WERI-Rb-1 (cell line): ENCODE measurements at regions not wholly inside any gene's neighbourhood (a gene's known extent, or its start where the extent isn't known, plus 50 kb on each side); places are given as distances from the start of the nearest gene placed in this dataset.
"Not testable (repeated sequence)": the region's sequence is repeated elsewhere in the genome, so short reads cannot be mapped to it uniquely, and the experiment has no call there.

Experiments used
- DNase-seq: peaks from one replicate; pipeline ENCODE4 v3.0.0-alpha.2; 2020
- H3K27ac ChIP-seq: fragments of 250-450 bp; sonication (Bioruptor Pico); 2 replicates; pipeline ENCODE4 v1.5.1; 2020; ENCODE audit warnings: mild to moderate bottlenecking, moderate library complexity
- H3K27me3 ChIP-seq: fragments of 250-450 bp; sonication (Bioruptor Pico); 2 replicates; pipeline ENCODE4 v1.5.1; 2021; ENCODE audit warnings: mild to moderate bottlenecking, low read depth, moderate library complexity; ENCODE audit not compliant: insufficient read depth, severe bottlenecking
- H3K36me3 ChIP-seq: fragments of 250-450 bp; sonication (Bioruptor Pico); 2 replicates; pipeline ENCODE4 v1.5.1; 2020; ENCODE audit warnings: mild to moderate bottlenecking, moderate library complexity
- H3K4me3 ChIP-seq: 2 replicates; pipeline ENCODE4 v1.5.1; 2011; ENCODE audit warnings: low read depth, mild to moderate bottlenecking, control low read depth, low read length
- H3K9me3 ChIP-seq: fragments of 250-450 bp; sonication (Bioruptor Pico); 2 replicates; pipeline ENCODE4 v1.5.1; 2021; ENCODE audit warnings: mild to moderate bottlenecking, moderate library complexity; ENCODE audit not compliant: severe bottlenecking
- TF ChIP-seq, protein P1 (sequence below): IDR thresholded peaks from 2 replicates; pipeline ENCODE4 v1.5.1; 2011; ENCODE audit warnings: low read depth, mild to moderate bottlenecking, control low read depth, inconsistent platforms, low read length

GRCh38 chr18:5021558-5021957 lies 175.5 kb downstream of the AKAIN1 start:
- Histone ChIP-seq H3K36me3 (no peaks in the 10 kb centered on the region), H3K27me3 (peaks cover 21% of the 10 kb centered on the region), H3K9me3 (peaks cover 8% of the 10 kb centered on the region), H3K27ac (no peak overlapping the region), H3K4me3 (no peak overlapping the region)
- TF ChIP-seq, protein P1, sequence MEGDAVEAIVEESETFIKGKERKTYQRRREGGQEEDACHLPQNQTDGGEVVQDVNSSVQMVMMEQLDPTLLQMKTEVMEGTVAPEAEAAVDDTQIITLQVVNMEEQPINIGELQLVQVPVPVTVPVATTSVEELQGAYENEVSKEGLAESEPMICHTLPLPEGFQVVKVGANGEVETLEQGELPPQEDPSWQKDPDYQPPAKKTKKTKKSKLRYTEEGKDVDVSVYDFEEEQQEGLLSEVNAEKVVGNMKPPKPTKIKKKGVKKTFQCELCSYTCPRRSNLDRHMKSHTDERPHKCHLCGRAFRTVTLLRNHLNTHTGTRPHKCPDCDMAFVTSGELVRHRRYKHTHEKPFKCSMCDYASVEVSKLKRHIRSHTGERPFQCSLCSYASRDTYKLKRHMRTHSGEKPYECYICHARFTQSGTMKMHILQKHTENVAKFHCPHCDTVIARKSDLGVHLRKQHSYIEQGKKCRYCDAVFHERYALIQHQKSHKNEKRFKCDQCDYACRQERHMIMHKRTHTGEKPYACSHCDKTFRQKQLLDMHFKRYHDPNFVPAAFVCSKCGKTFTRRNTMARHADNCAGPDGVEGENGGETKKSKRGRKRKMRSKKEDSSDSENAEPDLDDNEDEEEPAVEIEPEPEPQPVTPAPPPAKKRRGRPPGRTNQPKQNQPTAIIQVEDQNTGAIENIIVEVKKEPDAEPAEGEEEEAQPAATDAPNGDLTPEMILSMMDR = no peak
- DNase-seq = no peak

DNA sequence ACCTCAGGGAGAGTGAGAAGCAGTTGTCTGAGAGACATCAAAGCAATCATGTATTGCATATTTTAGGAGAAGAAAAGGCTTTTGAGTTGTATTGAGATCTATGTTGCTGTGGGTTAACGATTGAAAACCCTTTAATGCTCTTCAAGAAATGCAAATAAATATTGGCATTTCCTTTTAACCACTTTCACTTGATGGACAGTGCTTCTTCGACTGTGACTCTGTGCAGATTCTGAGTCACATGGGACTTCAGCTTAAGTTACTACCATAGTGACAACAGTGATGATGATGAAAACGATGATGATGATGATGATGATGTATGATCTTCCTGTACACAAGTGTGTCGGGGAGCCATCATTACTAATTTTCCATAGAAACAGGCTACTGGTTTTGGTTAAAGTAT lies 181.8 kb downstream of the AKAIN1 start:
- no peak for DNase-seq
- H3K27me3 ChIP-seq = peaks cover 38% of the 10 kb centered on the region
- no peak overlapping the region for H3K27ac ChIP-seq
- TF ChIP-seq, protein P1 = no peak
- H3K36me3 ChIP-seq = no peaks in the 10 kb centered on the region
- H3K4me3 ChIP-seq = no peak overlapping the region
- peaks cover 8% of the 10 kb centered on the region for H3K9me3 ChIP-seq

DNA sequence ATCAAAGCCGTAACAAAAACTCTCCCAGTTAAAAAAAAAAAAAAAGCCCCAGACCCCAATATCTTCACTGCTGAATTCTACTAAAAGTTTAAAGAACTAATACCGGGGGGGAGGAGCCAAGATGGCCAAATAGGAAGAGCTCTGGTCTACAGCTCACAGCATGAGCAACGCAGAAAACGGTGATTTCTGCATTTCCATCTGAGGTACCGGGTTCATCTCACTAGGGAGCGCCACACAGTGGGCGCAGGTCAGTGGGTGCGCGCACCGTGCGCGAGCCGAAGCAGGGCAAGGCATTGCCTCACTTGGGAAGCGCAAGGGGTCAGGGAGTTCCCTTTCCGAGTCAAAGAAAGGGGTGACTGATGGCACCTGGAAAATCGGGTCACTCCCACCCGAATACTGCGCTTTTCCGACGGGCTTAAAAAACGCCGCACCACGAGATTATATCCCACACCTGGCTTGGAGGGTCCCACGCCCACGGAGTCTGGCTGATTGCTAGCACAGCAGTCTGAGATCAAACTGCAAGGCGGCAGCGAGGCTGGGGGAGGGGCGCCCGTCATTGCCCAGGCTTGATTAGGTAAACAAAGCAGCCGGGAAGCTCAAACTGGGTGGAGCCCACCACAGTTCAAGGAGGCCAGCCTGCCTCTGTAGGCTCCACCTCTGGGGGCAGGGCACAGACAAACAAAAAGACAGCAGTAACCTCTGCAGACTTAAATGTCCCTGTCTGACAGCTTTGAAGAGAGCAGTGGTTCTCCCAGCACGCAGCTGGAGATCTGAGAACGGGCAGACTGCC lies 192.8 kb downstream of the AKAIN1 start:
- H3K27ac ChIP-seq, H3K9me3 ChIP-seq, H3K4me3 ChIP-seq, DNase-seq, H3K36me3 ChIP-seq: not testable (repeated sequence)
- H3K27me3 ChIP-seq = peaks cover 25% of the 10 kb centered on the region

DNA sequence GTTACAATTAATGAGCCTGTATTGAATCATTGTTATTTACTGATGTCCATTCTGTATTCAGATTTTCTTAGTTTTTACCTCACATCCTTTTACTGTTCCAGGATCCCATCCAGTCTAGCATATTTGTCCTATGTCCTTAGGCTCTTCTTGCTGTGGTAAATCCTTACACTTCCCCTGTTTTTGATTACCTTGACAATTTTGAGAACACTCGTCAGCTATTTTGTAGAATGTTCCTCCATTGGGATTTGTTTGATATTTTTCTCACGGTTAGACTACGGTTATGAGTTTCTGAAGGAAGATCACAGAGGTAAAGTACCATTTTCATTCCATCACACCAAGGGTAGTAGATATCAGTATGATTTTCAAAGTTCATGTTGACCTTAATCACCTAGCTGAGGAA lies 202.3 kb downstream of the AKAIN1 start:
- no peak overlapping the region for H3K27ac ChIP-seq
- H3K9me3 ChIP-seq = peaks cover 10% of the 10 kb centered on the region
- H3K36me3 ChIP-seq = no peaks in the 10 kb centered on the region
- TF ChIP-seq, protein P1 = no peak
- H3K27me3 ChIP-seq = peaks cover 10% of the 10 kb centered on the region
- no peak overlapping the region for H3K4me3 ChIP-seq
- DNase-seq = no peak

DNA sequence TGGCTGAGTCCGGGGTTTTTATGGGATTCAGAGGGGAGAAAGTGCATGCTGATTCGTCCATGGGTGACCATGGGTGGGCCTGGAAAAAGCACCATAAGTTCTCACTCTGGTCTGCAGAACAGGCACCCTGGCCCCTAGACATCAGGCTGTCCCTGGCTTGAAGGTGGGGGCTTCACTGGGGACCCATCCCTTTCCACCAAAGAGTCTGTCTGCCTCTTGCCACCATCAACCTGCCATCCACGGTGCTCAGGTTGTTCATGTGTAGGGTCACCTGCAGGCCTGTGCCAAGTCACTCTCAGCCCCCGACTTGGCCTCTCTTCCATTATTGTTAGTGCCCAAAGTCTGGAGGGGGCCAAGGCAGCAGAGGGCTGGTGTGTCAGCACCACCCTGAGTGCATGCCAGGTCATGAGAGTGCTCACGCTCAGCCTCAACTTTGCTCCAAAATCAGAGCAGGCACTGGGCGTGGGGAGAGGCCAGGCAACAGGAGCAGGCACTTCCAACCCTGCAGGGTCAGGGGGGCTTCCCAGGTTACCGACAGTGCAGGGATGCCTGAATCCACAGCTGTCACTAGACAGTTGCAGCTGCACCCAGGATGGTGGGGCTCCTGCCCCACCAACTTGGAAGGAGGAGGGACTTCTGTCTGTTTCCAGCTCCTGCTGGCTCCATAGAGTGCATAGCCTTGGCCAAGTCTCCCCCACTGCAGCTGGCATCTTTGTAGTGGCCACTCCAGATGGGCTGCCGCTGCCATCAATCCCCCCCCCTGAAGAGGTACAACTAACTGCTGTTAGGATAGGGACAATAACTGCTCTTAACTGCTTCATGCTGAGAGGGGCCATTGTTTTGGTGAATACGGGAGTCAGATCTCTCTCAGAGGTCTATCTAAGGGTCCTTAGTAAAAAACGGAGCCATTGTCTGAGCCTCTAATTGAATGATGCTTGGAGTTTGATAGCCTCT lies 209.3 kb downstream of the AKAIN1 start:
- Histone ChIP-seq H3K36me3 (no peaks in the 10 kb centered on the region), H3K27ac (no peak overlapping the region), H3K4me3 (no peak overlapping the region), H3K27me3 (peaks cover 51% of the 10 kb centered on the region), H3K9me3 (peaks cover 7% of the 10 kb centered on the region)
- no peak for DNase-seq
- TF ChIP-seq, protein P1 = no peak

GRCh38 chr18:4986677-4987076 lies 210.4 kb downstream of the AKAIN1 start:
- Histone ChIP-seq H3K9me3 (no peaks in the 10 kb centered on the region), H3K27ac (no peak overlapping the region), H3K36me3 (no peaks in the 10 kb centered on the region), H3K4me3 (no peak overlapping the region), H3K27me3 (peaks cover 60% of the 10 kb centered on the region)
- TF ChIP-seq, protein P1 = no peak
- no peak for DNase-seq
